ENCODE measurements at regions not wholly inside any gene's neighbourhood (a gene's known extent, or its start where the extent isn't known, plus 50 kb on each side); places are given as distances from the start of the nearest gene placed in this dataset.

GRCh38 chr4:38279077-38279476 is 318.9 kb downstream of the PTTG2 start:
- TF ChIP-seq CTCF (IDR thresholded peaks at IDR 0.05; ENCODE audit: insufficient read depth, low read length) (no peak), REST (IDR thresholded peaks at IDR 0.05; ENCODE audit: insufficient replicate concordance, low read depth) (no peak), GABPA (IDR thresholded peaks at IDR 0.05; ENCODE audit: low read depth) (no peak), POLR2AphosphoS5 (IDR thresholded peaks at IDR 0.05; ENCODE audit: low read depth) (no peak)

All from HL-60 (cell line).